Lower lobe of right lung (tissue), 2 donors: ENCODE measurements at regions not wholly inside any gene's neighbourhood (a gene's known extent, or its start where the extent isn't known, plus 50 kb on each side); places are given as distances from the start of the nearest gene placed in this dataset.
A peak's percentile ranks its signal among the peaks of the same experiment; 100 is the strongest.
"Not testable (repeated sequence)": the region's sequence is repeated elsewhere in the genome, so short reads cannot be mapped to it uniquely, and the experiment has no call there.

Experiments
- ATAC-seq, 2 donors: fragments of 200-7000 bp; cut with Tn5 transposase; one replicate each; pipeline ENCODE4 v1.9.1; 2020 to 2022; ENCODE audit warnings: mild to moderate bottlenecking in 2 of 2, moderate library complexity in 2 of 2
- DNase-seq: peaks from one replicate; pipeline ENCODE4 v3.0.0-alpha.2; 2020
- H3K27ac ChIP-seq: fragments of 200-600 bp; one replicate; pipeline ENCODE4 v1.8.0; 2022
- H3K27me3 ChIP-seq: fragments of 200-600 bp; one replicate; pipeline ENCODE4 v1.8.0; 2022; ENCODE audit warnings: low read depth
- H3K36me3 ChIP-seq: fragments of 200-600 bp; one replicate; pipeline ENCODE4 v1.8.0; 2022; ENCODE audit warnings: mild to moderate bottlenecking
- H3K4me1 ChIP-seq: fragments of 200-600 bp; one replicate; pipeline ENCODE4 v1.8.0; 2022
- H3K4me3 ChIP-seq: fragments of 200-600 bp; one replicate; pipeline ENCODE4 v1.8.0; 2022; ENCODE audit warnings: mild to moderate bottlenecking
- H3K9me3 ChIP-seq: fragments of 200-600 bp; one replicate; pipeline ENCODE4 v1.8.0; 2022
- intact Hi-C: fragments of 100-400 bp; cut with DNase I; formaldehyde crosslinking; loops from one replicate; pipeline ENCODE4 v1.11.0; 2022
- TF ChIP-seq, protein P1 (sequence below): fragments of 200-600 bp; IDR thresholded peaks from one replicate; pipeline ENCODE4 v1.8.0; 2022; ENCODE audit warnings: antibody characterized with exemption, mild to moderate bottlenecking
- donor health status: DM: no; HTN: yes; CAD: no; lungs with severe emphysema.

- no peaks in the 10 kb centered on the region for H3K9me3 ChIP-seq
- DNase-seq (no peak), ATAC-seq (no peak)
- H3K36me3 ChIP-seq = no peaks in the 10 kb centered on the region
- H3K27ac ChIP-seq = no peak overlapping the region
- TF ChIP-seq, protein P1, sequence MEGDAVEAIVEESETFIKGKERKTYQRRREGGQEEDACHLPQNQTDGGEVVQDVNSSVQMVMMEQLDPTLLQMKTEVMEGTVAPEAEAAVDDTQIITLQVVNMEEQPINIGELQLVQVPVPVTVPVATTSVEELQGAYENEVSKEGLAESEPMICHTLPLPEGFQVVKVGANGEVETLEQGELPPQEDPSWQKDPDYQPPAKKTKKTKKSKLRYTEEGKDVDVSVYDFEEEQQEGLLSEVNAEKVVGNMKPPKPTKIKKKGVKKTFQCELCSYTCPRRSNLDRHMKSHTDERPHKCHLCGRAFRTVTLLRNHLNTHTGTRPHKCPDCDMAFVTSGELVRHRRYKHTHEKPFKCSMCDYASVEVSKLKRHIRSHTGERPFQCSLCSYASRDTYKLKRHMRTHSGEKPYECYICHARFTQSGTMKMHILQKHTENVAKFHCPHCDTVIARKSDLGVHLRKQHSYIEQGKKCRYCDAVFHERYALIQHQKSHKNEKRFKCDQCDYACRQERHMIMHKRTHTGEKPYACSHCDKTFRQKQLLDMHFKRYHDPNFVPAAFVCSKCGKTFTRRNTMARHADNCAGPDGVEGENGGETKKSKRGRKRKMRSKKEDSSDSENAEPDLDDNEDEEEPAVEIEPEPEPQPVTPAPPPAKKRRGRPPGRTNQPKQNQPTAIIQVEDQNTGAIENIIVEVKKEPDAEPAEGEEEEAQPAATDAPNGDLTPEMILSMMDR = no peak
- no peaks in the 10 kb centered on the region for H3K4me1 ChIP-seq
- no peak overlapping the region for H3K4me3 ChIP-seq
- intact Hi-C loops = no loop called here
- no peaks in the 10 kb centered on the region for H3K27me3 ChIP-seq
These were observed 180.2 kb upstream of the FBXL17 start for GRCh38 chr5:108562205-108562454.

GRCh38 chr5:108561416-108562204, 179.7 kb upstream of the FBXL17 start:
- no peaks in the 10 kb centered on the region for H3K4me1 ChIP-seq
- no peak overlapping the region for H3K4me3 ChIP-seq
- ATAC-seq (no peak), DNase-seq (no peak)
- intact Hi-C loops = no loop called here
- TF ChIP-seq, protein P1 = no peak
- no peak overlapping the region for H3K27ac ChIP-seq
- no peaks in the 10 kb centered on the region for H3K27me3 ChIP-seq
- no peaks in the 10 kb centered on the region for H3K36me3 ChIP-seq
- H3K9me3 ChIP-seq = no peaks in the 10 kb centered on the region

- Histone ChIP-seq H3K27ac (no peak overlapping the region), H3K4me1 (no peaks in the 10 kb centered on the region), H3K9me3 (no peaks in the 10 kb centered on the region), H3K27me3 (no peaks in the 10 kb centered on the region), H3K4me3 (no peak overlapping the region), H3K36me3 (no peaks in the 10 kb centered on the region)
- TF ChIP-seq, protein P1 = no peak
- intact Hi-C loops = no loop called here
- ATAC-seq = no peak
- no peak for DNase-seq
These were observed 178.7 kb upstream of the FBXL17 start for GRCh38 chr5:108560581-108560980.

GRCh38 chr5:108560166-108560565, 178.3 kb upstream of the FBXL17 start:
- TF ChIP-seq, protein P1 = no peak

GRCh38 chr5:108558840-108559239, 176.9 kb upstream of the FBXL17 start:
- H3K9me3 ChIP-seq, H3K27ac ChIP-seq, H3K4me3 ChIP-seq, H3K27me3 ChIP-seq, ATAC-seq, H3K4me1 ChIP-seq, H3K36me3 ChIP-seq, DNase-seq, intact Hi-C loops: not testable (repeated sequence)

More at GRCh38 chr5:108560166-108560565, 178.3 kb upstream of the FBXL17 start:
- intact Hi-C loops = no loop called here
- Histone ChIP-seq H3K9me3 (no peaks in the 10 kb centered on the region), H3K4me1 (no peaks in the 10 kb centered on the region), H3K36me3 (no peaks in the 10 kb centered on the region), H3K27me3 (no peaks in the 10 kb centered on the region), H3K27ac (no peak overlapping the region), H3K4me3 (no peak overlapping the region)
- no peak for DNase-seq
- no peak for ATAC-seq

DNA sequence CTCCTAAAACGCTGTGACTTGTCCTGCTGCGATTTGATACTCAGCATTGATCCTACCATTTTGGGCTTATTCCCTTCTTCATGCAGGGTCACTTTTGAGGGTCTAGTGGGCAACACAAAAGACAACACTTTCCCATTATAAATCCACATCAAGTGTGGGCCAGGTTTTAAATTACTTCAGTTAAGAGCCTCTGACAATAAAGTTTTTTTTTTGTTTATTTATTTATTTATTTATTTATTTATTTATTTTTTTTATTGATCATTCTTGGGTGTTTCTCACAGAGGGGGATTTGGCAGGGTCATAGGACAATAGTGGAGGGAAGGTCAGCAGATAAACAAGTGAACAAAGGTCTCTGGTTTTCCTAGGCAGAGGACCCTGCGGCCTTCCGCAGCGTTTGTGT, 176.2 kb upstream of the FBXL17 start:
- not testable (repeated sequence) for H3K36me3 ChIP-seq

GRCh38 chr5:108557686-108558085, 175.8 kb upstream of the FBXL17 start:
- Histone ChIP-seq H3K4me3 (no peak overlapping the region), H3K27me3 (no peaks in the 10 kb centered on the region), H3K9me3 (no peaks in the 10 kb centered on the region), H3K36me3 (no peaks in the 10 kb centered on the region), H3K27ac (no peak overlapping the region), H3K4me1 (no peaks in the 10 kb centered on the region)
- DNase-seq (no peak), ATAC-seq (peak; percentile 38 to 56)
- TF ChIP-seq, protein P1 = no peak
- intact Hi-C loops = no loop called here

More for the DNA sequence above, 176.2 kb upstream of the FBXL17 start:
- ATAC-seq, intact Hi-C loops, H3K9me3 ChIP-seq, H3K4me3 ChIP-seq, DNase-seq, H3K4me1 ChIP-seq, H3K27me3 ChIP-seq, H3K27ac ChIP-seq: not testable (repeated sequence)
